NCI-H446 (cell line): ENCODE measurements at regions not wholly inside any gene's neighbourhood (a gene's known extent, or its start where the extent isn't known, plus 50 kb on each side); places are given as distances from the start of the nearest gene placed in this dataset.
"Not testable (repeated sequence)": the region's sequence is repeated elsewhere in the genome, so short reads cannot be mapped to it uniquely, and the experiment has no call there.

Source experiments
- DNase-seq, 2 experiments: peaks; one replicate each; lab custom pipeline; 2025; lab: John Stamatoyannopoulos, UW

GRCh38 chrX:99413317-99413716, 996.8 kb downstream of the PCDH19 start:
- DNase-seq: no peak

DNA sequence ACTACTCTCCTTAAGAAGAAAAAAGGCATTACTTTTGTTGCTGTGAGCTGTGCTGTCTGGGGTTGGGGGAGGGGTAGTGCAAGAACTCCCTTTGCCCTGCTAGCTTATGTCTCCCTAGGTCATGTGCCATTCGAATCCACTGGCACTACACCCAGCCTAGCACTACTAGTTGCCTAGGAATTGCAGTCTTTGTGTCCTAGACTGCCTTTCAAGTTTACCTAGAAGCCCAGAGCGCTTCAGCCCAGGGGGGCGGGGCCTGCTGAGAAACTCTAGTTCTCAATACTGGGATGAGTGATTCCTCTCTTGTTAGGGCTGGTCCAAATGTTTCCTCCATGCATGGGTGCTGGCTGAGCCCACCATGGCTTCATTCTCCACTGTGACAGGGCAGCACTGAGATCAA, 1011.5 kb downstream of the PCDH19 start:
- no peak for DNase-seq

- DNase-seq: no peak
Measured at GRCh38 chrX:99397879-99398278, 1012.2 kb downstream of the PCDH19 start.

GRCh38 chrX:99394456-99394855, 1015.6 kb downstream of the PCDH19 start:
- DNase-seq: no peak

GRCh38 chrX:99384594-99385374, 1025.3 kb downstream of the PCDH19 start:
- DNase-seq: no peak

DNA sequence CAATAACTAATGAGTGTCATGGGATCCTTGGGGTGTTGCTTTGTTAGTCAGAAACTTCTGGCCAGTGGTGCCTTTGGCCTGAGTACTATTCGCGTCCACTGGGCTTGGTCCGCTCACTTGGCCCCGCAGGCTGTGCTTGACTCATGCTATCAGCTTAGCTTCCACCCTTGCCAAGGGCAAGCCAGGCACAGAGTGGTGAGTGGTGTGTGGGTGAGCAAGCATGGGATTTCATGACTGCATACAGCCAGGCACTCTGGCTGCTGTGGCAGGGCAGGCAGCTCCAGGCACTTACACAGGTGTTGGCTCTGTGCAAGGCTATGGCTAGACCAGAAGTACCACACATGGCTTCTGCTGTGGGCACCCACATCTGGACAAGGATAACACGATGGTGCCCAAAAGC, 1026.3 kb downstream of the PCDH19 start:
- DNase-seq: no peak

DNA sequence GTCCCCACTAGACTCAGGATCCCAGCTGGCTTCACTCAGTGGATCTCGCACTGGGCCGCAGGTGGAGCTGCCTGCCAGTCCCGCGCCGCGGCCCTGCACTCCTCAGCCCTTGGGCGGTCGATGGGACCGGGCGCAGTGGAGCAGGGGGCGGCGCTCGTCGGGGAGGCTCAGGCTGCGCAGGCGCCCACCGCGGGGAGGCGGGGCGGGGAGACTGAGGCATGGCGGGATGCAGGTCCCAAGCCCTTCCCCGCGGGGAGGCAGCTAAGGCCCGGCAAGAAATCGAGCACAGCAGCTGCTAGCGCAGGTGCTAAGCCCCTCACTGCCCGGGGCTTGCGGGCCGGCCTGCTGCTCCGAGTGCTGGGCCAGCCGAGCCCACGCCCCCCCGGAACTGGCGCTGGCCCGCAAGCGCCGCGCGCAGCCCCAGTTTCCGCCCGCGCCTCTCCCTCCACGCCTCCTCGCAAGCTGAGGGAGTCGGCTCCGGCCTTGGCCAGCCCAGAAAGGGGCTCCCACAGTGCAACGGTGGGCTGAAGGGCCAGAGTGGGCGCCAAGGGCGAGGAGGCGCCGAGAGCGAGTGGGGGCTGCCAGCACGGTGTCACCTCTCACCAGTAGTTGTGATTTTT, 1038.0 kb downstream of the PCDH19 start:
- DNase-seq: no peak

GRCh38 chrX:99353412-99353811, 1056.7 kb downstream of the PCDH19 start:
- no peak for DNase-seq

DNA sequence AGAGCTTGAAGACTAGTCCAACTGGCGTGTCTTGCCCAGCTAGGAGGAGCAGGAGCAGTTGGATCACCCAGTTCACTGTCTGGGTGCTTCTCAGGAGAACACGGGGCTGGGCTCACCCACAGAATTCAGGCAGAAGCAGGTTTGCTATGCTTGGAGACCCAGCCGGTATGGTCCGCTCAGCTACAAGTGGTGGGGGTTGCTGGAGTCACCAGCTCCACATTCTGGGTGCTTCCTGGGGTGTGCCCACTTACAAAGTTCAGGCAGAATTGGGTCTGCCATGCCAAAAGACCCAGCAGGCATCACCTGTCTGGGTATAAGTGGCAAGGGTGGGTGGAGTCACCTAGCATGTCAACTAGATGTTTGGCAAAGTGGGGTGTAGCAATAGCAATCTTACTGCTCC, 1061.8 kb downstream of the PCDH19 start:
- DNase-seq: no peak

GRCh38 chrX:99308302-99308701, 1101.8 kb downstream of the PCDH19 start:
- no peak for DNase-seq

- DNase-seq: no peak
Measured at GRCh38 chrX:99305573-99305972, 1104.5 kb downstream of the PCDH19 start.

DNA sequence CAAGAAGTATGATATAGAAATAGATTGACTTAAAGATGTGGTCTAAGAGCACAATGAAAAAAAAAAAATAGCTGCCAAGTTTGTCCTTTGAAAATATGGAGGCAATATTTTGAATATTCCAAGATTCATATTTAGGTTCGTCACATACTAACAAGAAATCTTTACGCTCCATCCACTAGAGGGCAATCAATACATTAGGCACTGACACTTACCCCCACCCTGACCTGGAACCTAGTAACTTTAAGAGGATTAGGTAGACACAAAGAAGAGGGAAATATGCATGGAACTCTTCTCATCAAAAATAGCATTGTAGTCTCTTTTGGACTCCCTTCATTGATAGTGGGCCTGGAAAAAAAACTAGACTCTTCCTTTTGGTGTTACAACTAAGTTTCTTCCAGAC, 1108.1 kb downstream of the PCDH19 start:
- no peak for DNase-seq

GRCh38 chrX:99271641-99272040, 1138.4 kb downstream of the PCDH19 start:
- DNase-seq: no peak

DNA sequence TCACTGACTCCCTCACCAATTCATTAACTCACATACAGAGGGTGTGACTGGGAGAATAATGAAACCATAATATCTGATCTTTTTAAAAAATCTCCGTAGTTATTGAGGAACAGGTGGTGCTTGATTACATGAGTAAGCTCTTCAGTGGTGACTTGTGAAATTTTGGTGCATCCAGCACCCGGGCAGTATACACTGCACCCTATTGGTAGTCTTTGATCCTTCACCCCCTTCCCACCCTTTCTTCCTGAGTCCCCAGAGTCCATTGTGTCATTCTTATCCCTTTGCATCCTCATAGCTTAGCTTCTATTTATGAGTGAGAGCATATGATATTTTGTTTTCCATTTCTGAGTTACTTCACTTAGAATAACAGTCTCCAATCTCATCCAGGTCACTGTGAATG, 1143.8 kb downstream of the PCDH19 start:
- no peak for DNase-seq

DNA sequence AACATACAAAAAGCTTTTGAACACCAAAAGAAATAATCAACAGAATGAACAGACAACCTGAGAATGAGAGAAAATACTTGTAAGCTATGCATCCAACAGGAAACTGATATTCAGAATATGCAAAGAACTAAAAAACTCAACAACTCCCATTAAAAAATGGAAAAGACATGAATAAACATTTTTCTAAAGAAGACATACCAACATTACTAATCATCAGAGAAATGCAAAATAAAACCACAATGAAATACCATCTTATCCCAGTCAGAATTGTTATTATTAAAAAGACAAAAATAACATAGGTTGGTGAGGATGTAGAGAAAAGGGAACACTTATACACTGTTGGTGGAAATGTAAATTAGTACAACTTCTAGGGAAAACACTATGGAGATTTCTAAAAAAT, 1161.9 kb downstream of the PCDH19 start:
- no peak for DNase-seq

DNA sequence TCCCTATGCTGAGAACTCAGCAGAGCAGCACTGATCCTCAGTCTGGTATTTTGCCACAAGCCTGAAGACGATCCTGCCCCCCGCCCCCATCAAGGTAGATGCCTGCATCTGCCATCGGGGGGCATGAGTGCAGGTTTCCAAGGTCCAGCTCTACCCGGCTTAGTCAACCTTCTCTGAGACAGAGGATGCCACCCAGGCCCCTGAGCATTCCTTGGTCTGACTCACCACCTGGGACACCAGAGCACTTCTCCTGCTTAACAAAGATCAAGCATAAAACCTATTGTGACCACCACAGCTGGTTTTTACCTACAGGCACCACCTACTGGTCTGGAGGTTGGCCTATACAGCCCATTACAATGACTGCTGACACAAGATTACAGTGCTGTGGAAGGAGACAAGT, 1168.1 kb downstream of the PCDH19 start:
- DNase-seq: no peak

- DNase-seq: not testable (repeated sequence)
Measured at GRCh38 chrX:99234384-99234783, 1175.7 kb downstream of the PCDH19 start.

GRCh38 chrX:99192421-99192820, 1217.7 kb downstream of the PCDH19 start:
- no peak for DNase-seq

- DNase-seq: no peak
Measured at GRCh38 chrX:99184153-99184552, 1225.9 kb downstream of the PCDH19 start.

- DNase-seq: no peak
Measured at GRCh38 chrX:99172958-99173357, 1237.1 kb downstream of the PCDH19 start.

DNA sequence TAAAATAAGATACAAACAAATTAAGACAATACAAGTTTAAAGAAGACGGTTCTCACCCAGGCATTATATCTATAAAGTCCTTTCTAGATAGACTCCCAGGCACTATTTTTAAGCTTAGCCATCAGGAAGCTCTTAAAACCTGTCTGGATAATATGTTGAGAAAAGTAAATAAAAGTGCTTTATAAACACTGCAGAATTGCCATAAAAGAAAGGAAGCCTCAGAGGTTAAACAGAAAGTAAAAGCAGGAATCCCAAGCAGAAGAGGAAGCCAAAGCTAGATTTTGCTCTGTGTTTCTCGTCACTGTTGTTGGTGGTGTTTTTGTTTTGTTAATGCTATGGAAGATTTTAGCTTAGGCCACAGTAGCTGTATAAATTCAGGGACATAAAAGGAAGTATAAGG, 1267.3 kb downstream of the PCDH19 start:
- no peak for DNase-seq

DNA sequence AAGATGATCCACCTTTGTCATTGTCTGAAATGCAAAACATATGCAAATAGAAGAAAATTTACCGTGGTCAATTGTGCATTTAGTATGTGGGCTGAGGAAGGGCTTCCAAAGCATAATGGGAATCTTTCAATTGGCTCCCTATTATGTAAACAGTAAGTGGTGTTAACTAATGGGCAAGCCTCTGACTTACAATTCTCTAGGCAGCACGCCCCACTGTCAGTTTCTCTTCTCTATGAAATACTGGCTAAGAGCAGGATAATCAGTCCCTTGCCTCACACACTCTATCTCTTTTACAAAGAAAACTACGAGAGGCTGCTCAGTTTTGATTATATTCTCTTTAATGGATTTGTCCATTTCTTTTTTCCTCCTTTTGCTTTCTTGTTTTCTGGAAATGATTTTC, 1272.6 kb downstream of the PCDH19 start:
- DNase-seq: no peak

- DNase-seq: no peak
Measured at GRCh38 chrX:99117011-99117410, 1293.1 kb downstream of the PCDH19 start.
